AG04450 (cell line): ENCODE measurements at regions not wholly inside any gene's neighbourhood (a gene's known extent, or its start where the extent isn't known, plus 50 kb on each side); places are given as distances from the start of the nearest gene placed in this dataset.
A peak's percentile ranks its signal among the peaks of the same experiment; 100 is the strongest.

Experiments used
- CTCF ChIA-PET: fragments of 300-600, 350-600 bp; formaldehyde crosslinking; extraction: SDS; loops from one replicate; lab custom pipeline; 2022; ENCODE audit warnings: antibody characterized with exemption, inconsistent platforms; lab: Charles Lee
- POLR2A ChIA-PET: fragments of 350-600 bp; formaldehyde crosslinking; extraction: SDS; loops from one replicate; lab custom pipeline; 2021; ENCODE audit warnings: antibody characterized with exemption, inconsistent platforms; lab: Yijun Ruan, JAX
- DNase-seq: peaks from one replicate; pipeline ENCODE4 v3.0.0-alpha.2; 2011; ENCODE audit warnings: low read depth, low spot score
- H3K27ac ChIP-seq: one replicate; pipeline ENCODE4 v1.5.1; 2012; ENCODE audit warnings: low read depth, low read length, control low read depth
- H3K27me3 ChIP-seq: one replicate; pipeline ENCODE4 v1.6.0; 2012; ENCODE audit warnings: low read length; ENCODE audit not compliant: control insufficient read depth, insufficient read depth
- H3K4me3 ChIP-seq: 2 replicates; pipeline ENCODE4 v1.5.1; 2011; ENCODE audit warnings: mild to moderate bottlenecking, low read depth, low read length, control low read depth
- H3K9me3 ChIP-seq: 2 replicates; pipeline ENCODE4 v1.5.1; 2012; ENCODE audit warnings: low read length; ENCODE audit not compliant: control insufficient read depth, insufficient read depth
- TF ChIP-seq, protein P1 (sequence below): IDR thresholded peaks from 2 replicates; pipeline ENCODE4 v1.5.1; 2011; ENCODE audit warnings: low read depth, low read length, control low read depth, inconsistent platforms

DNA sequence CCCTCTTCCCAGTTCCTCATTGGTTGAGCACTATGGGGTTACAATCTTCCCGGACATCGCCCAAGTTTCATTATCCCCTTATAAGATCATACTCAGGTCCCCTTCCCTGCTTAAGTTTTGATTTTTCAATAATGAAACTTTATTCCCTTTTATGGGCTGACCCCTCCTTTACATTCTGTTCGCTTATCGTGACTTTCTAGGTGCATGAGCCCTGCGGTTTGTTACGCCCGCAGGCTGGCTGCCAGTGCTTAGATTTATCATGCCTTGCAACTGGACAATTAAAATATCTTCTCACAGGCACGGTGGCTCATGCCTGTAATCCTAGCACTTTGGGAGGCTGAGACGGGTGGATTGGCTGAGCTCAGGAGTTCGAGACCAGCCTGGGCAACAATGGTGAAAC is 127.9 kb upstream of the FER start:
- POLR2A ChIA-PET, result no interaction called here
- Histone ChIP-seq H3K9me3 (no peaks in the 10 kb centered on the region), H3K27me3 (no peaks in the 10 kb centered on the region), H3K27ac (no peak overlapping the region), H3K4me3 (no peak overlapping the region)
- TF ChIP-seq, protein P1, sequence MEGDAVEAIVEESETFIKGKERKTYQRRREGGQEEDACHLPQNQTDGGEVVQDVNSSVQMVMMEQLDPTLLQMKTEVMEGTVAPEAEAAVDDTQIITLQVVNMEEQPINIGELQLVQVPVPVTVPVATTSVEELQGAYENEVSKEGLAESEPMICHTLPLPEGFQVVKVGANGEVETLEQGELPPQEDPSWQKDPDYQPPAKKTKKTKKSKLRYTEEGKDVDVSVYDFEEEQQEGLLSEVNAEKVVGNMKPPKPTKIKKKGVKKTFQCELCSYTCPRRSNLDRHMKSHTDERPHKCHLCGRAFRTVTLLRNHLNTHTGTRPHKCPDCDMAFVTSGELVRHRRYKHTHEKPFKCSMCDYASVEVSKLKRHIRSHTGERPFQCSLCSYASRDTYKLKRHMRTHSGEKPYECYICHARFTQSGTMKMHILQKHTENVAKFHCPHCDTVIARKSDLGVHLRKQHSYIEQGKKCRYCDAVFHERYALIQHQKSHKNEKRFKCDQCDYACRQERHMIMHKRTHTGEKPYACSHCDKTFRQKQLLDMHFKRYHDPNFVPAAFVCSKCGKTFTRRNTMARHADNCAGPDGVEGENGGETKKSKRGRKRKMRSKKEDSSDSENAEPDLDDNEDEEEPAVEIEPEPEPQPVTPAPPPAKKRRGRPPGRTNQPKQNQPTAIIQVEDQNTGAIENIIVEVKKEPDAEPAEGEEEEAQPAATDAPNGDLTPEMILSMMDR, result no peak
- CTCF ChIA-PET, result no interaction called here
- DNase-seq, result no peak

DNA sequence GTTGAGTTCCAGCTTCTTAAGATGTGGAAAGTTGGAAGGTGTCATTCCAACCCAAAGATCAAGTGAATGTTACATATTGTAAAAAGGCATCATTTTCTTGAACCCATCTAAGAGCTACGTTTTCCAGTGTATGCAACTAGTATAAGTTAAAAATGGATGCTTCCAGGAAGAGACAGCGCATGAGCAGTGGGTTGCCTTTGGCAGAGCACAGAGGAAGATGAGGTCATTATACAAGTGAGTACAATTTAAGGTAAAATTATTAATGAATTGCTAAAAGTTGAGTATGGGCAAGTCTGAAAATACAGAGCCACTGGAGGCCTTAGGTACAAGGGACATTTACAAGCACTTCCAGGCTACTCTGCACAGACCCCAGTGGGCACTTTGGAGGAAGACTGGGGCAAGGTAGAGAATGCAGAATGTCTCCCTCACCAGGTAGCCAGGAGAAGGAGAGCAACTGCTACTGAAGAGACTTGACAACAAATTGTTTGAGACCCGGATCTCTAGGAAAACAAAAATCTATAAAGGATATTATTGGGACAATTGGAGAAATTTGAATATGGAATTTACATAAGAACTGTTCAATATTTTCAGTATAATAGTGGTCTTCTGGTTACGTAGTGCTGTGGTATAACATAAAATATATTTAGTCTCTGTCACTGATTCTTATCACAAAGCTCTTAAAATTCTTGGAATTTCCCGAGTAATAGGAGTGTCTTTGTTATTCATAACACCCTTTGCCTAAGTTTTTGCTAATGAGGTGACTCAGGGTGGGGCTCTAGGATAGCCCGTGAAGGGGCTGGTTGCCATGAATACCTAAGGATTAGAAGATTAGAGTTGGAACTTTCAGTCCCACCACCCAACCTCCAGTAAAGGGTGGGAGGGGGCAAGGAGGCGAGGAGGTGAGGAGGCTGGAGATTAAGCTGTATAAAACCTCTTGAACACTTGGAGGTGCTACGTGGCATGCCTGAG is 129.9 kb upstream of the FER start:
- DNase-seq, result no peak
- TF ChIP-seq, protein P1, result no peak
- CTCF ChIA-PET, result no interaction called here
- H3K27ac ChIP-seq, result no peak overlapping the region
- POLR2A ChIA-PET, result no interaction called here
- H3K9me3 ChIP-seq, result no peaks in the 10 kb centered on the region
- H3K27me3 ChIP-seq, result no peaks in the 10 kb centered on the region
- no peak overlapping the region for H3K4me3 ChIP-seq

DNA sequence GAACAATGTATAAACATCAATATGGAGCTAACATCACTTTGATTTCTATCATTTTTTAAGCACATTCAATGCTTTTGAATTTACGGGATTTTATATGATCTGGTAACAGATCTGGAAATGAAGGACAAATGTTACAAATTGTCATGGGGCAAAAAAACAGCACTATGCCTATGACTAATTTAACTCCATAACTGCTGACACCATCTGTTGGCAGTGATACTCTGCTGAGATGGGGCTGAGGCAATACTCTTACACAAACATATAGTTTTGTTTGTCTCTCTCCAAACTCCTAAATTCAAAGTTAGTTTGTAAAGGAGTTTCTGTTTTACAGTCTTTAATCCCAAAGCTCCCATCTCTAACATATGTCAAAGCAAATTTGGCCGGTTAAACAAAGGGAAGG is 132.5 kb upstream of the FER start:
- DNase-seq, result peak; percentile 55
- H3K27ac ChIP-seq, result no peak overlapping the region
- H3K27me3 ChIP-seq, result no peaks in the 10 kb centered on the region
- H3K9me3 ChIP-seq, result no peaks in the 10 kb centered on the region
- H3K4me3 ChIP-seq, result no peak overlapping the region
- ChIA-PET POLR2A (no interaction called here), CTCF (interaction anchor here (1.6 kb wide), 1 partner anchor 27 kb away, joined by 5 read pairs; no protein-coding TSS in a partner anchor)
- TF ChIP-seq, protein P1, result no peak

DNA sequence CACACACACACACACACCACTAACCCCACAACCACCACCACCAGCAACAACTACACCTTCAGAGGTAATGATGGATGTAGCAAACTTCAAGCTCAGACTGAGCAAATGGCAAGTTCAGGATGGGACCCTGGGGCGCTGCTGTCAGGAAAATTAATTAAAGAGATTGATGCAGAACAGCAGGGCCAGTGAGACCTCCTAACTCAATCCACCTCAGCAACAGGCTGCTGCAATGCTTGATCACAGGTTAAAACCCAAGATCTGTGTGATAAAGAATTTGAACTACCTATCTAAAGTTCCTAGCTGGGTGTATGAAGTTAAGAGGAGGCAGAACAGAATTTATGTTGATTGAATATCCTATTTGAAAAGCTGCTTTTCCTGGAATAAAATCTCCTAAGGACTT is 140.3 kb upstream of the FER start:
- POLR2A ChIA-PET, result no interaction called here
- CTCF ChIA-PET, result interaction anchor here (0.8 kb wide), 1 partner anchor 26 kb away, joined by 3 read pairs; no protein-coding TSS in a partner anchor
- Histone ChIP-seq H3K9me3 (no peaks in the 10 kb centered on the region), H3K4me3 (no peak overlapping the region), H3K27me3 (no peaks in the 10 kb centered on the region), H3K27ac (no peak overlapping the region)
- no peak for DNase-seq
- TF ChIP-seq, protein P1, result no peak

DNA sequence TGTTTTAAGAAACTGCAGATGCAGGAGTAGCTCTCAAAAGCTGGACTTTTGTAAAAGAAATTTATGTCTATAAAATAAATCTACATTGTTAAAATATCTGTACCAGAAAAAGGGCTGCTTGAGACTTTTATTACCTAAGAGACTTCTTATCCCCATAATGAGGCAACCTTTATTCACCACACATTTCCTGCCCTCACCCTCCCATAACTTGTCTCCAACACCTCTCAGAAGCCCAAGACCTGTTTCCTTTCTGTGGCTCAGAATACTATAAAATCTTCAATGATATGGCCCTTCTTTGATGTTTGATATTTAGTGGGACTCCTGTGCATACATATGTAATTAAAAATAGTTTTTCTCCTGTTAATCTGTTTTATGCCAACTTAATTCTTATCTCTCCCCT is 141.5 kb upstream of the FER start:
- no peak overlapping the region for H3K27ac ChIP-seq
- CTCF ChIA-PET, result no interaction called here
- POLR2A ChIA-PET, result no interaction called here
- H3K9me3 ChIP-seq, result no peaks in the 10 kb centered on the region
- no peak overlapping the region for H3K4me3 ChIP-seq
- H3K27me3 ChIP-seq, result no peaks in the 10 kb centered on the region
- TF ChIP-seq, protein P1, result no peak
- no peak for DNase-seq
